CD4-positive, alpha-beta T cell treated with Interleukin-1 beta for 1 hour (primary cell): ENCODE measurements at regions not wholly inside any gene's neighbourhood (a gene's known extent, or its start where the extent isn't known, plus 50 kb on each side); places are given as distances from the start of the nearest gene placed in this dataset.

ENCODE experiments used
- DNase-seq, 2 donors: peaks; one replicate each; pipeline ENCODE4 v3.0.0-alpha.2; 2020 to 2022

DNA sequence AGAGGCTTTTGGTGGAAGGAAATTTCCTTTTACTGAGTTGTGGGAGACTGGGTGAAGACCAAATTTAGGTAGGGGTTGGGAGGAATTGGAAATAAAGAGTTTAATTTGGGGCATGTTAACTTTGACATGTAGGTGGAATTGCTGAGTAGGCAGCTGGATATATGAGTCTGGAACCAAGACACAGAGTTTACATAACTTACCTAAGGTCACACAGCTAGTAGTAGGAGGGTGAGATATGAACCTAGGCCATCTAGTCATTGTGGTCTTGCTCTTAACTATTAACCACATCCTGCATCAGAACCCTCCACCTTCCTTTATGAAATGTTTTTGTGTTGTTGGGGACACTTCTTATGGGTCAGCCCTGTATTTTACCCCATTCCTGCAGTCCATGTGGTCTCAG, 113.1 kb downstream of the ICOS start:
- DNase-seq = no peak

GRCh38 chr2:204050681-204051080, 114.1 kb downstream of the ICOS start:
- DNase-seq = no peak

DNA sequence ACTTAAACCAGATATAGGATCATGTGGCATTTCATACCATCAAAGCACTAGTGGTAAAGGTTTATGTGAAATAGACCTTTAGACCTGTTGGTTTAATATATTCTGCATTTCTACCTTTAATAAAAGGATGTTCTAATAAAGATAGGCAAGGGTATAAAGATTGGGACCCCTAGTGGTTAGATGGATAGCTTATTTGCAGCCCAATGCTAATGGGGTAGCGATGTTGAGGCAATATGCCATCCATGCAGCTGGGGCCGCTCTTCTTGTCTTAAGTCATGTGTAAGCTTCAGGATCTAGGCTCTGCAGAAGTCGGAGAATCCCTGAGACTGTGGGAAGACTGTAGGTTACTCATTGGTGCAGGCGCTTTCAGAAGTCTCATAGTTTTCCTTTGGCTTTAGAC, 114.9 kb downstream of the ICOS start:
- DNase-seq = peak in 1 of 2 donors; percentile 28

GRCh38 chr2:204051984-204052556, 115.5 kb downstream of the ICOS start:
- no peak for DNase-seq

- no peak for DNase-seq
These were observed 122.5 kb downstream of the ICOS start for GRCh38 chr2:204059016-204059415.

DNA sequence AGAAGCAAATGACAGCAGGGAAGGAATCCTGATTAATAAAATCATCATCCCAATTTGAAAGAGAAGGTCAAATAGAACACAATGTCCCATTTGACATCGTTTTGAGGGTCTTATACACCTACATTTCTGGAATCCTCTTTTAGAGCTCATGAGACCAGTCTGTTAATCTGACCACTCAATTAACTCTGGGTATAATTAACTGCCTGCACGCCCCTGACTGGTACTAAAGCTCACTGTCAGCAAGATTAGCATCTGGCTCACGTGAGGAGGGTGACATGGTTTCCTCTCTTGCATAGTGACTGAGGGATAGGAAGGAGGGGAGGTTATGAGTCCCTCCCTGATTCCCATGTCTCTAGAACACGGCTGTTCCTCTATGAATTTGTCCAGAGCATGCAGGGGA, 124.3 kb downstream of the ICOS start:
- no peak for DNase-seq

GRCh38 chr2:204061241-204061640, 124.7 kb downstream of the ICOS start:
- DNase-seq = no peak

GRCh38 chr2:204064119-204064518, 127.6 kb downstream of the ICOS start:
- no peak for DNase-seq

DNA sequence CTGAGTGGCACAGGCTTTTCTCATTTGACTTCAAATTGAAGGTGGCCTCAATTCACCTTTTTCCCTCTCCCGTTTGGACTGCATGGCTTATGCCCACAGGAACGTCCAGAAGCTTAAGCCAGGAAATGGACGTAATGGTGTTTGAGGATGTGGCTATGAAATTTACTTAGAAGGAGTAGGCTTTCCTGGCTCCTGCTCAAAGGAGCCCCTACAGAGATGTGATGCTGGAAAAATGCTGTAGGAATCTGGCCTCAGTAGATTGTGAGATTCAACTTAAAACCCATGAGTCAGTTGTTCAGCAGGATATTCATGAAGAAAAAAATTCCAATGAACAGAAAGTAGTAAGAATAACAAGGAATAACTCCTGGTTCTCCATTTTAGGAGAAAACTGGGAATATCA, 129.0 kb downstream of the ICOS start:
- no peak for DNase-seq

- no peak for DNase-seq
These were observed 129.5 kb downstream of the ICOS start for GRCh38 chr2:204066051-204066450.

DNA sequence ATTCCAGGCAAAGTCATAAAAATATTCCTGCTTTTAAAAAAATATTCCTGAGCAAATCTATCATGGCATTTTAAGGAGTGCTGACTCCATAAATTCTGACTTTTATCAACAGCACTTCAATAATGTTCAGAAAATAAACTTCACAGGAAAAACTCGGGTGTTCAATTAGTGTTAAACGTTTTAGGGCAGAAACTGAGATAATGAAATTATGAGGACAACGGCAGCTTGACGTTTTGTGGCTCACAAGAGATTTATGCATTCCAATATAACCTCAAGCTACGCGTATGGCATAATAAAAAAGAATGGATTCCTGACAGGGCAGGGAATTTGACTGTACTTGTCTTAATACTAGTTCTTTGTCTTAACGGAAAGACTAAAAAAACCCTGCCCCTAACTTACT, 133.2 kb downstream of the ICOS start:
- no peak for DNase-seq

DNA sequence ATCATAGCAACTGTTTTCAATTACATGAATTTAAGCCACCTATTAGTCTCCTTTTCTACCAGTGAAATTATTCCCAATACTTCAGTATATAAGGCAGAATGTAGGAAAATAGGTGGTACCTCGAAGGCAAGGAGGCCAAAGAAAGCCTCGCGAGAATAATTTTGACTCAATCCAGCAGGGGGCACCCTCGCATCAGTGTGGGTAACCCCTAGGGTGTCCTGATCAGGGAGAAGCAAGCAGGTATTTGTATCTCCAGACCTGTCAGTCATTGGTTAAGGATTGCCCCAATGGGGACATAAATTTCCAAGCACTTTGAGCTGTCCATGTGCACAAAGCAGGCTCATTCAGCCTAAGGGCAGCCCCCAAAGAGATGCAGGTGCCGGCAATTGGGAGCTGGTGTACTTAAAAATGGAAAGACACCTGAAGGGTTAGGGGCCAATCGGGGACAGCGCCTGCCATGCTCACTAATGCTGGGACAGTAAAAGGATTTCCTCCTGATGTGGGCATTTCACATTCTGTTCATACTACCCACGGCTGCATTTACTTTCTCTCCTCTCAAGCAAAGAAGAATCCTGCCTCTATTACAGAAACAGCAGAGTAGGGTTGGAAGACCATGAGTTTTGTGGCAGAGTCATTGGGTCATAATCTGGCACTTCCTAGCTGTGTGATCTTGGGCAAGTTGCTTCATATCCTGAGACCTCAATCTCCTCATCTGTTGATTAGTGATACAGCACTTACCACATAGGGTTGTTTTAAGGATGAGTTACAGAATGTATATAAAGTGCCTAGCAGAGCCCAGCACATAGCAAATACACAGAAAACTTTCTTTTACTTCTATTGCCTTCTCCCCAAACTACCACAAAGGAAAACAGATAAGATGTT, 136.1 kb downstream of the ICOS start:
- peak; percentile 22 to 57 for DNase-seq

- DNase-seq = no peak
These were observed 137.9 kb downstream of the ICOS start for GRCh38 chr2:204074456-204074855.

DNA sequence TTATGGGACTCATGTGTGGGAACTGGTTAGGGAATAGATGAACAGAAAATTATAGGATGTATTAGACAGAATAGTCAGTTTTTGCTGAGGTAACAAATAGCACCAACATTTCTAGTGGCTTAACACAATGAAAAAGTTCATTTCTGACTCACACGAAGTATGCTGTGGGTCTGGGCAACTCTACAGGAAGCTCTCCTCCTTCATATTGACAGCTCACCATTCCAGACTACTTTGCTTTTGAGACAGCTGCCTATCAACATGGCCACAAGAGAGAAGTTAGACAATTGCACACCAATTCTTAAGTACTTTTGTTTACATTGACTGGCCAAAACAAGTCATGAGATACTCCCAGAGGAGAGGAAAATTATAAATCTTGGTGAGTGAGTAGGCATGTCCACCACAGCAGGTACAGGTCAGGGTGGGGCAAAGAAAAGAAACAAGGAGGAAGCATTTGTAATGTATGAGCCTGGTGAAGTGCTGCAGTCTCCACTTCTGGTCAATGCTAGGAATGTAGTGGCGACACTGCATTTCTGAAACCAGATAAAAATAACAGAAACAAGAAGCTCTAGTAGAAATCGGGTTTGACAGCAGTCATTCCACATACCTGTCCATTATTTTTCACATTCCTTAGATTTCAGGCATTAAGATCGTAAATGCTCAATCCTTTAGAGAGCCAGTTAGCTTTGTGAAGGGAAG, 141.6 kb downstream of the ICOS start:
- no peak for DNase-seq

- DNase-seq = no peak
These were observed 145.2 kb downstream of the ICOS start for GRCh38 chr2:204081487-204082425.

DNA sequence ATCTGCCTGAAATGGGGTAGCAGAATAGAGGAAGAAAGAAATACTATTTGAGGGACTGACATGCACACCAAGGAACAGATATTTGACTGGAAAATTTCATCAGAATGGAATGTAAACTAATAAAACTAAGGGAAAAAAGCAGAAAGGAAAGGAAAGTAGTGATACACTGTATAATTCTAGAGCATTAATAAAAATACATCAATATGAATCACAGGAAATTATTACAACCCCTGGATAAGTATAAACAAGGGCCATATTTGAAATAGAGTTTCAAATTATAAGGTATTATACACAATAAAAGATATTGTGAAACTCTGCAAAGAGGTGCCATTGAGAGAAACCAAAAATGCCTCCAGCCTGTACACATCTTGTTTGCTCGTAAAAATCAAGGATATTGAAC, 149.6 kb downstream of the ICOS start:
- no peak for DNase-seq

DNA sequence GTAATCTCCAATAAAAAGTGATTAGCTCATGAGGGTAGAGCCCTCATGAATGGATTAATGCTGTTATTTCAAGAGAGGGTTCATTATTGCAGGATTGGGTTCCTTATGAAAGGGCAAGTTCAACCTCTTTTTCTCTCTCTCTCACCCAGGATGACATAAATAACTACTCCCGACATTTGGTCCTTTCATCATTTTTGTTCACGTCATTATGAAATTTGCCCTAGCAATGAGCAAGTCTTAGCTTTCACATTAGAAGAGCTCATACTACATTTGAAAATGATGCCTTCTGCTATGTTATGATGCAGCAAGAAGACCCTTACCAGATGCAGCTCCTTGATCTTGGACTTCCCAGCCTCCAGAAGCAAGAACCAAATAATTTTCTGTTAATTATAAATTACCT, 152.5 kb downstream of the ICOS start:
- DNase-seq = no peak

- no peak for DNase-seq
These were observed 153.0 kb downstream of the ICOS start for GRCh38 chr2:204089574-204089973.

DNA sequence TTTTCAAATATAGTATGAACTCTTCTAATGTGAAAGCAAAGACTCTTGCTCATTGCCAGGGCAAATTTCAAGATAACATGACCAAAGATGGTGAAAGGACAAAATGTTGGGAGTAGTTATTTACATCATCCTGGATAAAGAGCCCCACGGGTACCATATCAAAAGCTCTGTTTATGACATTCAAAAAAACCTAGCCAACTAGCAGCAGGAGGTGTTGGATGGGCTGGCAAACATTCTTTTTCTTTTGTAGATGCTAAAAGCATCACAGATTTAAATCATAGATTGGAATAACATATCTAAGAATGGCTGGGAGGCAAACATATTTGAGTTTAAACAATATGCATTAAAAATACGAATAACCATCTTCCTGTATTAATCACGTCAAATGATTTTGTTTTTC, 153.5 kb downstream of the ICOS start:
- DNase-seq = no peak

- no peak for DNase-seq
These were observed 168.2 kb downstream of the ICOS start for GRCh38 chr2:204104811-204105210.

GRCh38 chr2:204108330-204108751, 171.8 kb downstream of the ICOS start:
- DNase-seq = peak; percentile 26 to 63

GRCh38 chr2:204108781-204109295, 172.3 kb downstream of the ICOS start:
- peak in 1 of 2 donors; percentile 21 for DNase-seq

- no peak for DNase-seq
These were observed 173.1 kb downstream of the ICOS start for GRCh38 chr2:204109681-204110080.
